SK-N-SH treated with all-trans-retinoic acid at 6 μM for 48 hours (cell line): ENCODE measurements at regions not wholly inside any gene's neighbourhood (a gene's known extent, or its start where the extent isn't known, plus 50 kb on each side); places are given as distances from the start of the nearest gene placed in this dataset.

Source experiments
- ATAC-seq: fragments of 200-7000 bp; cut with Tn5 transposase; 3 replicates; pipeline ENCODE4 v1.9.1; 2020; ENCODE audit warnings: mild to moderate bottlenecking, moderate library complexity
- ARNTL ChIP-seq: fragments of 450-650 bp; formaldehyde crosslinking; IDR thresholded peaks from 2 replicates; pipeline ENCODE4 v1.5.0; 2020; ENCODE audit warnings: low read depth, mild to moderate bottlenecking, moderate library complexity, borderline replicate concordance
- BACH2 ChIP-seq: fragments of 250-450 bp; sonication (Bioruptor Pico); IDR thresholded peaks from 2 replicates; pipeline ENCODE4 v1.9.0; 2021; ENCODE audit warnings: mild to moderate bottlenecking, borderline replicate concordance
- CSDC2 ChIP-seq: fragments of 250-450 bp; sonication (Bioruptor Pico); IDR thresholded peaks from 2 replicates; pipeline ENCODE4 v1.5.0; 2020; ENCODE audit warnings: mild to moderate bottlenecking, moderate library complexity
- ESRRG ChIP-seq: fragments of 250-450 bp; sonication (Bioruptor Pico); IDR thresholded peaks from 2 replicates; pipeline ENCODE4 v1.6.1; 2021; ENCODE audit warnings: mild to moderate bottlenecking
- GLIS3 ChIP-seq: fragments of 250-450 bp; sonication (Bioruptor Pico); IDR thresholded peaks from 2 replicates; pipeline ENCODE4 v1.5.0; 2020; ENCODE audit warnings: mild to moderate bottlenecking, moderate library complexity
- ISL1 ChIP-seq: fragments of 250-450 bp; sonication (Bioruptor Pico); IDR thresholded peaks from 2 replicates; pipeline ENCODE4 v2.1.2; 2022; ENCODE audit warnings: mild to moderate bottlenecking, moderate library complexity
- OSR1 ChIP-seq: fragments of 250-450 bp; sonication (Bioruptor Pico); IDR thresholded peaks from 2 replicates; pipeline ENCODE4 v1.8.0; 2022; ENCODE audit warnings: moderate library complexity, mild to moderate bottlenecking, inconsistent platforms
- PATZ1 ChIP-seq: fragments of 250-450 bp; sonication (Bioruptor Pico); IDR thresholded peaks from 2 replicates; pipeline ENCODE4 v1.8.0; 2020; ENCODE audit warnings: mild to moderate bottlenecking, moderate library complexity, borderline replicate concordance
- PPARA ChIP-seq: fragments of 250-450 bp; sonication (Bioruptor Pico); IDR thresholded peaks from 2 replicates; pipeline ENCODE4 v1.5.0; 2020; ENCODE audit warnings: mild to moderate bottlenecking, borderline replicate concordance
- RARB ChIP-seq: fragments of 250-450 bp; sonication (Bioruptor Pico); IDR thresholded peaks from 2 replicates; pipeline ENCODE4 v1.8.0; 2021; ENCODE audit warnings: mild to moderate bottlenecking, moderate library complexity
- TOX ChIP-seq: fragments of 250-450 bp; sonication (Bioruptor Pico); IDR thresholded peaks from 2 replicates; pipeline ENCODE4 v1.8.0; 2021; ENCODE audit warnings: mild to moderate bottlenecking, moderate library complexity, borderline replicate concordance
- TSHZ2 ChIP-seq: fragments of 250-450 bp; sonication (Bioruptor Pico); IDR thresholded peaks from 2 replicates; pipeline ENCODE4 v1.5.0; 2020; ENCODE audit warnings: mild to moderate bottlenecking, moderate library complexity
- ZC3H10 ChIP-seq: fragments of 250-450 bp; sonication (Bioruptor Pico); IDR thresholded peaks from 2 replicates; pipeline ENCODE4 v1.5.1; 2021; ENCODE audit warnings: mild to moderate bottlenecking, moderate library complexity
- ZFP3 ChIP-seq: fragments of 250-450 bp; sonication (Bioruptor Pico); IDR thresholded peaks from 2 replicates; pipeline ENCODE4 v1.5.0; 2020; ENCODE audit warnings: mild to moderate bottlenecking, moderate library complexity
- ZFP30 ChIP-seq: fragments of 450-650 bp; formaldehyde crosslinking; IDR thresholded peaks from 2 replicates; pipeline ENCODE4 v1.5.0; 2022; ENCODE audit warnings: mild to moderate bottlenecking, moderate library complexity
- ZNF565 ChIP-seq: fragments of 450-650 bp; formaldehyde crosslinking; conservative IDR thresholded peaks from 2 replicates; pipeline ENCODE4 v1.5.0; 2020; ENCODE audit warnings: low read depth, mild to moderate bottlenecking, moderate library complexity
- ZNF70 ChIP-seq: fragments of 450-650 bp; formaldehyde crosslinking; IDR thresholded peaks from 2 replicates; pipeline ENCODE4 v1.5.0; 2020; ENCODE audit warnings: mild to moderate bottlenecking, moderate library complexity
- ZNF8 ChIP-seq: fragments of 450-650 bp; formaldehyde crosslinking; IDR thresholded peaks from 2 replicates; pipeline ENCODE4 v1.5.0; 2020; ENCODE audit warnings: mild to moderate bottlenecking, moderate library complexity
- TF ChIP-seq, protein P1 (sequence below): fragments of 250-450 bp; sonication (Bioruptor Pico); IDR thresholded peaks from 2 replicates; pipeline ENCODE4 v1.8.0; 2021; ENCODE audit warnings: low read depth, mild to moderate bottlenecking, moderate library complexity, borderline replicate concordance
- TF ChIP-seq, protein P2 (sequence below): fragments of 250-450 bp; sonication (Bioruptor Pico); IDR thresholded peaks from 2 replicates; pipeline ENCODE4 v1.5.1; 2021; ENCODE audit warnings: mild to moderate bottlenecking, moderate library complexity
- TF ChIP-seq, protein P3 (sequence below): fragments of 250-450 bp; sonication (Bioruptor Pico); IDR thresholded peaks from 2 replicates; pipeline ENCODE4 v1.5.1; 2020; ENCODE audit warnings: low read depth, mild to moderate bottlenecking, moderate library complexity

- no peak for TF ChIP-seq ZFP3 (CRISPR knock-in tag)
- TF ChIP-seq ZNF8 = no peak
- TF ChIP-seq OSR1 (CRISPR knock-in tag) = no peak
- no peak for ATAC-seq
Measured at GRCh38 chr2:129575431-129575830, 404.0 kb upstream of the RAB6C start.

DNA sequence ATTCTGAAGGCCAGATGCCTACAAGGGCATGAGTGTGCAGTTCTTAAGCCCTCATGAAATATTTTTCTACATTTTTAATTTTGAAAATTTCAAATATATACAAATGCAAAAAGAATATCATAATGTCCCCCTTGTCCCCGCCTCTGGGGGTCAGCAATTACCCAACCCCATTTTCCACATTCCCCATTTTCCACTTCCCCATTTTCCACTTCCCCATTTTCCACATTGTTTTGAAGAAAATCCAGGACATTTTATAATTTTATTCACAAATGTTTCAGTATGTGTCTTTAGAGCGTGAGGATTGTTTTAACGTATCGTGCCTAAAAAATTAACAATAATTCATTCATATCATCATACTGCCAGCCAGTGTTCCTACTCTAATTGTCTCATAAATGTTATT, 403.6 kb upstream of the RAB6C start:
- no peak for ATAC-seq
- TF ChIP-seq, protein P1, sequence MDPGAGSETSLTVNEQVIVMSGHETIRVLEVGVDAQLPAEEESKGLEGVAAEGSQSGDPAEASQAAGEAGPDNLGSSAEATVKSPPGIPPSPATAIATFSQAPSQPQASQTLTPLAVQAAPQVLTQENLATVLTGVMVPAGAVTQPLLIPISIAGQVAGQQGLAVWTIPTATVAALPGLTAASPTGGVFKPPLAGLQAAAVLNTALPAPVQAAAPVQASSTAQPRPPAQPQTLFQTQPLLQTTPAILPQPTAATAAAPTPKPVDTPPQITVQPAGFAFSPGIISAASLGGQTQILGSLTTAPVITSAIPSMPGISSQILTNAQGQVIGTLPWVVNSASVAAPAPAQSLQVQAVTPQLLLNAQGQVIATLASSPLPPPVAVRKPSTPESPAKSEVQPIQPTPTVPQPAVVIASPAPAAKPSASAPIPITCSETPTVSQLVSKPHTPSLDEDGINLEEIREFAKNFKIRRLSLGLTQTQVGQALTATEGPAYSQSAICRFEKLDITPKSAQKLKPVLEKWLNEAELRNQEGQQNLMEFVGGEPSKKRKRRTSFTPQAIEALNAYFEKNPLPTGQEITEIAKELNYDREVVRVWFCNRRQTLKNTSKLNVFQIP (CRISPR knock-in tag) = no peak
- TF ChIP-seq PATZ1 (CRISPR knock-in tag) = no peak
- TF ChIP-seq ZNF565 (CRISPR knock-in tag) = no peak
- no peak for TF ChIP-seq OSR1 (CRISPR knock-in tag)
- no peak for TF ChIP-seq ZNF8
- TF ChIP-seq RARB = no peak
- TF ChIP-seq PPARA (CRISPR knock-in tag) = no peak
- TF ChIP-seq ZFP30 (CRISPR knock-in tag) = no peak
- TF ChIP-seq ISL1 (CRISPR knock-in tag) = no peak
- no peak for TF ChIP-seq GLIS3 (CRISPR knock-in tag)
- no peak for TF ChIP-seq TSHZ2 (CRISPR knock-in tag)
- no peak for TF ChIP-seq ZNF70 (CRISPR knock-in tag)
- no peak for TF ChIP-seq TOX (CRISPR knock-in tag)
- no peak for TF ChIP-seq BACH2 (CRISPR knock-in tag)
- TF ChIP-seq, protein P2, sequence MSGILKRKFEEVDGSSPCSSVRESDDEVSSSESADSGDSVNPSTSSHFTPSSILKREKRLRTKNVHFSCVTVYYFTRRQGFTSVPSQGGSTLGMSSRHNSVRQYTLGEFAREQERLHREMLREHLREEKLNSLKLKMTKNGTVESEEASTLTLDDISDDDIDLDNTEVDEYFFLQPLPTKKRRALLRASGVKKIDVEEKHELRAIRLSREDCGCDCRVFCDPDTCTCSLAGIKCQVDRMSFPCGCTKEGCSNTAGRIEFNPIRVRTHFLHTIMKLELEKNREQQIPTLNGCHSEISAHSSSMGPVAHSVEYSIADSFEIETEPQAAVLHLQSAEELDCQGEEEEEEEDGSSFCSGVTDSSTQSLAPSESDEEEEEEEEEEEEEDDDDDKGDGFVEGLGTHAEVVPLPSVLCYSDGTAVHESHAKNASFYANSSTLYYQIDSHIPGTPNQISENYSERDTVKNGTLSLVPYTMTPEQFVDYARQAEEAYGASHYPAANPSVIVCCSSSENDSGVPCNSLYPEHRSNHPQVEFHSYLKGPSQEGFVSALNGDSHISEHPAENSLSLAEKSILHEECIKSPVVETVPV = no peak
- no peak for TF ChIP-seq ESRRG (CRISPR knock-in tag)
- TF ChIP-seq ARNTL = no peak
- TF ChIP-seq, protein P3, sequence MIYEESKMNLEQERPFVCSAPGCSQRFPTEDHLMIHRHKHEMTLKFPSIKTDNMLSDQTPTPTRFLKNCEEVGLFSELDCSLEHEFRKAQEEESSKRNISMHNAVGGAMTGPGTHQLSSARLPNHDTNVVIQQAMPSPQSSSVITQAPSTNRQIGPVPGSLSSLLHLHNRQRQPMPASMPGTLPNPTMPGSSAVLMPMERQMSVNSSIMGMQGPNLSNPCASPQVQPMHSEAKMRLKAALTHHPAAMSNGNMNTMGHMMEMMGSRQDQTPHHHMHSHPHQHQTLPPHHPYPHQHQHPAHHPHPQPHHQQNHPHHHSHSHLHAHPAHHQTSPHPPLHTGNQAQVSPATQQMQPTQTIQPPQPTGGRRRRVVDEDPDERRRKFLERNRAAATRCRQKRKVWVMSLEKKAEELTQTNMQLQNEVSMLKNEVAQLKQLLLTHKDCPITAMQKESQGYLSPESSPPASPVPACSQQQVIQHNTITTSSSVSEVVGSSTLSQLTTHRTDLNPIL (CRISPR knock-in tag) = no peak
- TF ChIP-seq ZC3H10 (CRISPR knock-in tag) = no peak
- TF ChIP-seq, all 23 proteins: peak for 0

- TF ChIP-seq ZFP30 (CRISPR knock-in tag) (no peak), ZC3H10 (CRISPR knock-in tag) (no peak), ZNF8 (no peak), ISL1 (CRISPR knock-in tag) (no peak), GLIS3 (CRISPR knock-in tag) (no peak), TSHZ2 (CRISPR knock-in tag) (no peak), ZNF70 (CRISPR knock-in tag) (no peak), CSDC2 (CRISPR knock-in tag) (no peak), OSR1 (CRISPR knock-in tag) (no peak), ARNTL (no peak)
- TF ChIP-seq, protein P3 (CRISPR knock-in tag) = no peak
- ATAC-seq = no peak
Measured at GRCh38 chr2:129580001-129580400, 399.5 kb upstream of the RAB6C start.
